AG04449 (cell line): ENCODE measurements at regions not wholly inside any gene's neighbourhood (a gene's known extent, or its start where the extent isn't known, plus 50 kb on each side); places are given as distances from the start of the nearest gene placed in this dataset.
"Not testable (repeated sequence)": the region's sequence is repeated elsewhere in the genome, so short reads cannot be mapped to it uniquely, and the experiment has no call there.

ENCODE experiments used
- CTCF ChIA-PET: fragments of 350-600 bp; formaldehyde crosslinking; extraction: SDS; loops from one replicate; lab custom pipeline; 2021; ENCODE audit warnings: antibody characterized with exemption; lab: Yijun Ruan, JAX
- POLR2A ChIA-PET: fragments of 400-600, 350-600 bp; formaldehyde crosslinking; extraction: SDS; loops from one replicate; lab custom pipeline; 2020; ENCODE audit warnings: antibody characterized with exemption, inconsistent platforms; lab: Yijun Ruan, JAX
- DNase-seq: peaks from one replicate; pipeline ENCODE4 v3.0.0-alpha.2; 2010; ENCODE audit warnings: low read depth, low spot score
- H3K4me3 ChIP-seq: 2 replicates; pipeline ENCODE4 v1.5.1; 2011; ENCODE audit warnings: low read depth, mild to moderate bottlenecking, control low read depth, low read length
- CTCF ChIP-seq: IDR thresholded peaks from one replicate; pipeline ENCODE4 v1.5.1; 2011; ENCODE audit warnings: mild to moderate bottlenecking, moderate library complexity, low read length, control low read depth, inconsistent platforms; ENCODE audit not compliant: insufficient read depth; ENCODE audit errors: missing control alignments

DNA sequence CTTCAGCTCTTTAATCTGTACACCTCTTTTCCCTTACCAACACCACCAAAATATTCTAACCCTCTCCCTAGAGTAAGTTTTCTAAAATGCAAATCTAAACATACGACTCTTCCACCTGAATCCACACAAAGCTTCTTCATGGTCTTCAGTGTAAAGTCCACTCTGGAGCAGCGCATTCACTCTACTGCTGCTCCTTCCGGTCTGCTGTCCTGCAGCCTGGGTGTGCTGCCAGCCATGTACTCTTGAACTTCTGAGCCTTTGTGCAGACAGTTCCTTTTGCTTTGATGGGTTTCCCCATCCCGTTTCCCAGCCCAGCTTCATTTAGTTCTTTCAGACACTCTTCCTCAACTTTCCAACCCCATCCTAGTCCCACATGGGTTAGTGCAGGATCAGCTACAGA lies 108.7 kb upstream of the SGK1 start:
- ChIA-PET POLR2A (no interaction called here), CTCF (interaction anchor here (1.3 kb wide), 1 partner anchor 202 kb away, joined by 3 read pairs; no protein-coding TSS in a partner anchor)
- H3K4me3 ChIP-seq = no peak overlapping the region
- no peak for DNase-seq
- no peak for TF ChIP-seq CTCF

DNA sequence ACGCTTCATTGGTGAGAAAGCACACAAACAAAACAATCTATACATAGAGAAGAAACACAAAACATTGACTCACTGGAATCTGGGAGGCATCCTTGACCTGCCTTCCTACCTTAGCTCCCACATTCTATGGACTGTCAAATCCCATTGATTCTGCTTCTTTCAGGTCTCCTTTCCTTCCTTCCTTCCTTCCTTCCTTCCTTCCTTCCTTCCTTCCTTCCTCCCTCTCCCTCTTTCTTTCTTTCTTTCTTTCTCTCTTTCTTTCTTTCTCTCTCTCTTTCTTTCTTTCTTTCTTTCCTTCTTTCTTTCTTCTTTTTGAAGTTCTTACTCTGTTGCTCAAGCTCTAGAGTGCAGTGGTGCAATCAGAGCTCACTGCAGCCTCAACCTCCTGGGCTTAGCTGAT lies 108.0 kb upstream of the SGK1 start:
- POLR2A ChIA-PET, DNase-seq, H3K4me3 ChIP-seq: not testable (repeated sequence)
- CTCF ChIA-PET = interaction anchor here (0.9 to 1.3 kb wide), 2 partner anchors 11 to 203 kb away, joined by 3 to 5 read pairs; no protein-coding TSS in a partner anchor

DNA sequence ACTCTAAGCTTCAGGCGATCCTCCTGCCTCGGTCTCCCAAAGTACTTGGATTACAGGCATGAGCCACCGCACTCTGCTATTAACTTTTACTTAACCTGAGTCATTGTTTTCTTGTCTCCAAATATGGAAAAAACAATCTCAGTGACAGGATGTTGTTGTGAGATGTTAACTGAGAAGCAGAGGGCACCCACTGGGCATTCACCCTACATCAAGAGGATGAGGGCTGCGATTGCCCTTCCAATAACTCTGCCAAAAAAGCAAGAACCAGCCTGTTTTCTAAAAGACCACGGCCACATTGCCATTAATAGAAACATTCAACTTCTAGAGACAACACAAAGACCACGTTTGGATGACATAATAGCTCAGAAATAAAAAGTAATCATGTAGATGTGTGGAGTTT lies 107.6 kb upstream of the SGK1 start:
- POLR2A ChIA-PET = no interaction called here
- no peak for DNase-seq
- no peak overlapping the region for H3K4me3 ChIP-seq
- CTCF ChIA-PET = interaction anchor here (0.9 to 1.4 kb wide), 3 partner anchors 11 to 397 kb away, joined by 3 to 5 read pairs (median 5); no protein-coding TSS in a partner anchor
- TF ChIP-seq CTCF = no peak

GRCh38 chr6:134424798-134425170 lies 106.9 kb upstream of the SGK1 start:
- CTCF ChIA-PET = interaction anchor here (0.9 to 1.4 kb wide), 3 partner anchors 12 to 398 kb away, joined by 5 to 9 read pairs (median 5); no protein-coding TSS in a partner anchor
- no peak for DNase-seq
- POLR2A ChIA-PET = no interaction called here
- no peak overlapping the region for H3K4me3 ChIP-seq
- TF ChIP-seq CTCF = no peak

GRCh38 chr6:134424165-134424797 lies 106.4 kb upstream of the SGK1 start:
- no peak overlapping the region for H3K4me3 ChIP-seq
- TF ChIP-seq CTCF = no peak
- no peak for DNase-seq
- CTCF ChIA-PET = interaction anchor here (1.2 to 1.4 kb wide), 2 partner anchors 217 to 398 kb away, joined by 5 to 9 read pairs; no protein-coding TSS in a partner anchor
- POLR2A ChIA-PET = no interaction called here

DNA sequence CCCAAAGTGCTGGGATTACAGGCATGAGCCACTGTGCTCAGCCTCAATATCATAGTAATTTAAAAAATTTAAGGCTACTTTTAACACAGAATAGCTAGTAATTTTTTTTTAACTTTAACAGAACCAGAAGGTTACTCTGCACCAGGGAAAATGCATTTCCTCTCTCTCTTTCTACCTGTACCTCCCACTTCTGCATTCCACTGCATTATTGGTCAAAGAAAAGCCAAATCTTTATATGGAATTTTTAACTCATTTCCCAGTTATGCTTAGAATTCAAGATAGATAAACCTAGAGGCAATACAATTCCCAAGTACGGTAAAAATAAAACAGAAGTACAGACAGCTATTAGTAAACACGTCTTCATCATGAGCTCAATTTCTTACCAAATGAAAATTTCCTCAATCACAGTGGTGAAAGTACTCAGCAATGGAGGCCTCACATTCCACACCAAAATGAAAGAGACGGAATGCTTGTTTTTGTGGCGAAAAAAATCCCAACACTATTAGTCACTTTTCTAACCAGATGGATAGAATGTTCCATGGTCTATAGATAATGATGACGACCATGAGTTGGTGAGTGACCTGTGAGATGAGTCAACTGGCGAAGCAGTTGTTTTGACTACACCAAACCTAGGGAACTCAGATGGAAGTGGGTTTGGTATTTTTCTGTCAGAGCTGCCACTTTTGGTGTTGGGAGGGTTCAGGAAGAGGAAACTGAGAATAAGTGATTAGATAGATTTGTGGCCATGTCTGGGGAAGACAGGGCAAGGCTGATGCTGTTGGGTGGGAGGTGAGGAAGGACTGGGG lies 104.7 kb upstream of the SGK1 start:
- no peak overlapping the region for H3K4me3 ChIP-seq
- ChIA-PET POLR2A (interaction anchor here (0.7 to 1.5 kb wide), 10 partner anchors 10 to 486 kb away, joined by 3 to 9 read pairs (median 4); no protein-coding TSS in a partner anchor), CTCF (interaction anchor here (1.0 to 1.5 kb wide), 3 partner anchors 218 to 401 kb away, joined by 4 to 5 read pairs (median 4); no protein-coding TSS in a partner anchor)
- no peak for TF ChIP-seq CTCF
- DNase-seq = peak; percentile 99
